GM23338 (cell line): ENCODE measurements at regions not wholly inside any gene's neighbourhood (a gene's known extent, or its start where the extent isn't known, plus 50 kb on each side); places are given as distances from the start of the nearest gene placed in this dataset.

Source experiments
- ATAC-seq: fragments of 200-7000 bp; cut with Tn5 transposase; 3 replicates; pipeline ENCODE4 v1.9.1; 2020
- DNase-seq: peaks from one replicate; pipeline ENCODE4 v3.0.0-alpha.2; 2015; ENCODE audit warnings: low spot score
- H2AFZ ChIP-seq: fragments of 200-600 bp; sonication (generic); 2 replicates; pipeline ENCODE4 v1.8.0; 2016; ENCODE audit warnings: antibody characterized with exemption, mild to moderate bottlenecking, moderate library complexity
- H3F3A ChIP-seq: fragments of 200-600 bp; sonication (generic); replicated peaks from 2 replicates; pipeline ENCODE4 v1.8.0; 2017; ENCODE audit warnings: antibody characterized with exemption, mixed run types, low read depth
- H3K27ac ChIP-seq: fragments of 200-600 bp; sonication (generic); 2 replicates; pipeline ENCODE4 v1.6.1; 2016; ENCODE audit warnings: low read depth
- H3K27me3 ChIP-seq: fragments of 200-600 bp; sonication (generic); 2 replicates; pipeline ENCODE4 v1.8.0; 2016; ENCODE audit warnings: mild to moderate bottlenecking, mixed run types, moderate library complexity; ENCODE audit not compliant: insufficient read depth
- H3K36me3 ChIP-seq: fragments of 200-600 bp; sonication (generic); 2 replicates; pipeline ENCODE4 v1.8.0; 2016; ENCODE audit warnings: mild to moderate bottlenecking; ENCODE audit not compliant: insufficient read depth
- H3K4me1 ChIP-seq: fragments of 200-600 bp; sonication (generic); 2 replicates; pipeline ENCODE4 v1.8.0; 2016; ENCODE audit warnings: mild to moderate bottlenecking, moderate library complexity; ENCODE audit not compliant: insufficient read depth
- H3K4me2 ChIP-seq: fragments of 200-600 bp; sonication (generic); 2 replicates; pipeline ENCODE4 v1.7.1; 2017; ENCODE audit warnings: mixed run types
- H3K4me3 ChIP-seq: fragments of 200-600 bp; sonication (generic); 2 replicates; pipeline ENCODE4 v1.6.1; 2016; ENCODE audit warnings: mixed run types
- H3K79me2 ChIP-seq: fragments of 200-600 bp; sonication (generic); replicated peaks from 2 replicates; pipeline ENCODE4 v1.8.0; 2017; ENCODE audit warnings: mild to moderate bottlenecking; ENCODE audit not compliant: insufficient read depth
- H3K9me2 ChIP-seq: fragments of 200-600 bp; sonication (generic); 2 replicates; pipeline ENCODE4 v1.8.0; 2017; ENCODE audit not compliant: insufficient read depth
- H4K20me1 ChIP-seq: fragments of 200-600 bp; sonication (generic); replicated peaks from 2 replicates; pipeline ENCODE4 v1.8.0; 2017; ENCODE audit warnings: mild to moderate bottlenecking; ENCODE audit not compliant: insufficient read depth
- H3K27ac Mint-ChIP-seq: 2 replicates; pipeline ENCODE4 v1.8.0; 2020; ENCODE audit warnings: inconsistent platforms, mild to moderate bottlenecking, moderate library complexity, mixed read lengths
- H3K27me3 Mint-ChIP-seq: 3 replicates; pipeline ENCODE4 v1.8.0; 2022; ENCODE audit warnings: low read depth, mild to moderate bottlenecking, moderate library complexity, mixed read lengths, inconsistent platforms; ENCODE audit not compliant: insufficient read depth, poor library complexity
- H3K36me3 Mint-ChIP-seq: 3 replicates; pipeline ENCODE4 v1.8.0; 2021; ENCODE audit warnings: low read depth, mild to moderate bottlenecking, inconsistent platforms, moderate library complexity, mixed read lengths
- H3K4me1 Mint-ChIP-seq: 3 replicates; pipeline ENCODE4 v1.8.0; 2020; ENCODE audit warnings: mild to moderate bottlenecking, inconsistent platforms, mixed read lengths
- H3K4me3 Mint-ChIP-seq: 3 replicates; pipeline ENCODE4 v1.8.0; 2021; ENCODE audit warnings: moderate library complexity, mild to moderate bottlenecking, inconsistent platforms, mixed read lengths
- H3K9me3 Mint-ChIP-seq: 3 replicates; pipeline ENCODE4 v1.8.0; 2020; ENCODE audit warnings: moderate library complexity, mild to moderate bottlenecking, inconsistent platforms, mixed read lengths
- CREB1 ChIP-seq: fragments of 250-450 bp; sonication (Bioruptor Pico); IDR thresholded peaks from 2 replicates; pipeline ENCODE4 v1.5.0; 2020; ENCODE audit warnings: low read depth, mild to moderate bottlenecking, moderate library complexity
- EZH2phosphoT487 ChIP-seq: fragments of 200-600 bp; sonication (generic); IDR thresholded peaks from one replicate; pipeline ENCODE4 v1.8.1; 2018; ENCODE audit warnings: antibody characterized with exemption; ENCODE audit not compliant: unreplicated experiment
- JUNB ChIP-seq: IDR thresholded peaks from one replicate; pipeline ENCODE4 v1.6.1; 2016; ENCODE audit warnings: antibody characterized with exemption; ENCODE audit not compliant: unreplicated experiment
- NANOG ChIP-seq: IDR thresholded peaks from 2 replicates; pipeline ENCODE4 v1.6.1; 2016; ENCODE audit warnings: antibody characterized with exemption, borderline replicate concordance
- POLR2AphosphoS5 ChIP-seq: IDR thresholded peaks from 2 replicates; pipeline ENCODE4 v1.6.1; 2016; ENCODE audit warnings: antibody characterized with exemption, low read depth
- ZNF114 ChIP-seq: fragments of 250-450 bp; sonication (Bioruptor Pico); IDR thresholded peaks from 2 replicates; pipeline ENCODE4 v1.5.0; 2020; ENCODE audit warnings: mild to moderate bottlenecking, moderate library complexity
- ZNF331 ChIP-seq: fragments of 250-450 bp; sonication (Bioruptor Pico); IDR thresholded peaks from 2 replicates; pipeline ENCODE4 v1.5.0; 2020; ENCODE audit warnings: low read depth, mild to moderate bottlenecking, moderate library complexity
- TF ChIP-seq, protein P1 (sequence below): IDR thresholded peaks from 2 replicates; pipeline ENCODE4 v1.6.1; 2016; ENCODE audit warnings: antibody characterized with exemption
- TF ChIP-seq, protein P2 (sequence below): IDR thresholded peaks from one replicate; pipeline ENCODE4 v1.6.1; 2018; ENCODE audit warnings: antibody characterized with exemption; ENCODE audit not compliant: unreplicated experiment
- TF ChIP-seq, protein P3 (sequence below), 2 experiments: fragments of 200-600 bp in 1 of 2; sonication (generic) in 1 of 2; conservative IDR thresholded peaks; 2 replicates each; pipeline versions ENCODE4 v1.5.1 to v1.6.1; 2016 to 2017; ENCODE audit warnings: antibody characterized with exemption in 2 of 2, low read depth in 2 of 2, mild to moderate bottlenecking in 2 of 2, moderate library complexity in 1 of 2

DNA sequence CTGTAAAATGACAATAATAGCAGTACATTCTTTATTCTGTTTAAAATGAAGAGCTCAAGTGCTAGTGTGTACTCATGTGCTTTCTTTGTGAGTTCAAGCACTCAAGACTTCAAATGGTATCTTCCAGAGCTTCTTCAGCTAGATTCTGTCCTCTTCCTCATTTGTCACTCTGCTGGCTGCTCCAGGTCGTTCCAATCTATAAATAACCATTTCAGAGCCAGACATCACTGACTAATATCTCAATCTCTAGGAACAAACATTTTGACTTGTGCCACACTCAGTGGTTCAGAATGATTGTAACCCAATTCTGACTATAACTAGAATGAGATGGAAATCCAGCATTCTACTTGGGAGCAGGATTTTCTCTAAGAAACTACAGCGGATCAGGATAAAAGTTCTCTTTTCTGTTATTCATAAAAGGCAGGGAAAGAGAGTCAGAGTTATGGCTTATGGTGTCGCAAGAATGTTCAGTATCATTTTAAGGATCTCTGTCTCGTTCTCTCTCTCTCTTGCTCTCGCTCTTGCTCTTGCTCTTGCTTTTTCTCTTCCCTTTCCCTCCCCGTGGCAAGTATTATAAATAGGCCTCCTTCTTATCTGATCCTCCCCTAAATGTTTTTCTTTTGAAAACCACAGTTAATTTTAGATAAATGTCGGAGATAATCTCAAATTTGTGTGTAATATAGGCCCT lies 116.3 kb upstream of the MAF start:
- H3K27ac Mint-ChIP-seq = no peak overlapping the region

DNA sequence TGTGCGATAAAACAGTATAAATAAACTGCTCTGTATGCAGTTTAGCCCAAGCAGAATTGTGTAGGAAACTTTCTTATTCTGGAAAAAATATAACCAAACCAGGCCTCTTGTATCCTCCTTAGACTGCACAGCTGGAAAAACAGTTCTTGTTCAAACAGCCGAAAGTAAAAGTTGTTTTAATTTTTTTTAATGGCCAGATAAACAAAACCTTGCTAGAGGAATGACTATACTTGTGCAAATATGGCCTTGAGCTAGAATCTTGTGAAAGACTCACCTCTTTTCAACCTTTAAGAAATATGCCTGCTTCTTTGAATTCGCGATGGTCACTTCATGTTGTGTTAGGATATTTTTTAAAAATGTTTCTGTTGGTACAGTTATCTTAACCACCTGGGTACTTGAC lies 114.5 kb upstream of the MAF start:
- H3K36me3 Mint-ChIP-seq = no peaks in the 10 kb centered on the region
- no peak for DNase-seq
- ATAC-seq = no peak
- TF ChIP-seq EZH2phosphoT487 (no peak), ZNF114 (no peak), NANOG (no peak), JUNB (no peak), ZNF331 (CRISPR knock-in tag) (no peak), CREB1 (CRISPR knock-in tag) (no peak), POLR2AphosphoS5 (no peak)
- TF ChIP-seq, protein P1, sequence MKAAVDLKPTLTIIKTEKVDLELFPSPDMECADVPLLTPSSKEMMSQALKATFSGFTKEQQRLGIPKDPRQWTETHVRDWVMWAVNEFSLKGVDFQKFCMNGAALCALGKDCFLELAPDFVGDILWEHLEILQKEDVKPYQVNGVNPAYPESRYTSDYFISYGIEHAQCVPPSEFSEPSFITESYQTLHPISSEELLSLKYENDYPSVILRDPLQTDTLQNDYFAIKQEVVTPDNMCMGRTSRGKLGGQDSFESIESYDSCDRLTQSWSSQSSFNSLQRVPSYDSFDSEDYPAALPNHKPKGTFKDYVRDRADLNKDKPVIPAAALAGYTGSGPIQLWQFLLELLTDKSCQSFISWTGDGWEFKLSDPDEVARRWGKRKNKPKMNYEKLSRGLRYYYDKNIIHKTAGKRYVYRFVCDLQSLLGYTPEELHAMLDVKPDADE = no peak
- TF ChIP-seq, protein P2, sequence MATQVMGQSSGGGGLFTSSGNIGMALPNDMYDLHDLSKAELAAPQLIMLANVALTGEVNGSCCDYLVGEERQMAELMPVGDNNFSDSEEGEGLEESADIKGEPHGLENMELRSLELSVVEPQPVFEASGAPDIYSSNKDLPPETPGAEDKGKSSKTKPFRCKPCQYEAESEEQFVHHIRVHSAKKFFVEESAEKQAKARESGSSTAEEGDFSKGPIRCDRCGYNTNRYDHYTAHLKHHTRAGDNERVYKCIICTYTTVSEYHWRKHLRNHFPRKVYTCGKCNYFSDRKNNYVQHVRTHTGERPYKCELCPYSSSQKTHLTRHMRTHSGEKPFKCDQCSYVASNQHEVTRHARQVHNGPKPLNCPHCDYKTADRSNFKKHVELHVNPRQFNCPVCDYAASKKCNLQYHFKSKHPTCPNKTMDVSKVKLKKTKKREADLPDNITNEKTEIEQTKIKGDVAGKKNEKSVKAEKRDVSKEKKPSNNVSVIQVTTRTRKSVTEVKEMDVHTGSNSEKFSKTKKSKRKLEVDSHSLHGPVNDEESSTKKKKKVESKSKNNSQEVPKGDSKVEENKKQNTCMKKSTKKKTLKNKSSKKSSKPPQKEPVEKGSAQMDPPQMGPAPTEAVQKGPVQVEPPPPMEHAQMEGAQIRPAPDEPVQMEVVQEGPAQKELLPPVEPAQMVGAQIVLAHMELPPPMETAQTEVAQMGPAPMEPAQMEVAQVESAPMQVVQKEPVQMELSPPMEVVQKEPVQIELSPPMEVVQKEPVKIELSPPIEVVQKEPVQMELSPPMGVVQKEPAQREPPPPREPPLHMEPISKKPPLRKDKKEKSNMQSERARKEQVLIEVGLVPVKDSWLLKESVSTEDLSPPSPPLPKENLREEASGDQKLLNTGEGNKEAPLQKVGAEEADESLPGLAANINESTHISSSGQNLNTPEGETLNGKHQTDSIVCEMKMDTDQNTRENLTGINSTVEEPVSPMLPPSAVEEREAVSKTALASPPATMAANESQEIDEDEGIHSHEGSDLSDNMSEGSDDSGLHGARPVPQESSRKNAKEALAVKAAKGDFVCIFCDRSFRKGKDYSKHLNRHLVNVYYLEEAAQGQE = no peak
- TF ChIP-seq, protein P3, sequence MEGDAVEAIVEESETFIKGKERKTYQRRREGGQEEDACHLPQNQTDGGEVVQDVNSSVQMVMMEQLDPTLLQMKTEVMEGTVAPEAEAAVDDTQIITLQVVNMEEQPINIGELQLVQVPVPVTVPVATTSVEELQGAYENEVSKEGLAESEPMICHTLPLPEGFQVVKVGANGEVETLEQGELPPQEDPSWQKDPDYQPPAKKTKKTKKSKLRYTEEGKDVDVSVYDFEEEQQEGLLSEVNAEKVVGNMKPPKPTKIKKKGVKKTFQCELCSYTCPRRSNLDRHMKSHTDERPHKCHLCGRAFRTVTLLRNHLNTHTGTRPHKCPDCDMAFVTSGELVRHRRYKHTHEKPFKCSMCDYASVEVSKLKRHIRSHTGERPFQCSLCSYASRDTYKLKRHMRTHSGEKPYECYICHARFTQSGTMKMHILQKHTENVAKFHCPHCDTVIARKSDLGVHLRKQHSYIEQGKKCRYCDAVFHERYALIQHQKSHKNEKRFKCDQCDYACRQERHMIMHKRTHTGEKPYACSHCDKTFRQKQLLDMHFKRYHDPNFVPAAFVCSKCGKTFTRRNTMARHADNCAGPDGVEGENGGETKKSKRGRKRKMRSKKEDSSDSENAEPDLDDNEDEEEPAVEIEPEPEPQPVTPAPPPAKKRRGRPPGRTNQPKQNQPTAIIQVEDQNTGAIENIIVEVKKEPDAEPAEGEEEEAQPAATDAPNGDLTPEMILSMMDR (conservative IDR thresholded peaks at IDR 0.05; ENCODE audit: low read depth in 2 of 2) = no peak

More for the DNA sequence above, 116.3 kb upstream of the MAF start:
- Histone ChIP-seq H3K27me3 (no peaks in the 10 kb centered on the region), H3F3A (no peaks in the 10 kb centered on the region), H3K36me3 (no peaks in the 10 kb centered on the region), H3K4me3 (no peak overlapping the region), H3K4me1 (no peaks in the 10 kb centered on the region), H3K4me2 (no peak overlapping the region), H3K9me2 (peaks cover 3% of the 10 kb centered on the region), H3K79me2 (no peaks in the 10 kb centered on the region), H4K20me1 (no peaks in the 10 kb centered on the region), H2AFZ (no peak overlapping the region), H3K27ac (no peak overlapping the region)
- ATAC-seq (no peak), DNase-seq (no peak)
- Mint-ChIP-seq H3K4me1 (no peaks in the 10 kb centered on the region), H3K4me3 (no peak overlapping the region), H3K36me3 (no peaks in the 10 kb centered on the region), H3K27me3 (peaks cover 2% of the 10 kb centered on the region), H3K9me3 (no peaks in the 10 kb centered on the region)
- no peak for TF ChIP-seq JUNB
- TF ChIP-seq CREB1 (CRISPR knock-in tag) = no peak

More for the DNA sequence above, 114.5 kb upstream of the MAF start:
- Mint-ChIP-seq H3K4me1 (no peaks in the 10 kb centered on the region), H3K27me3 (peaks cover 2% of the 10 kb centered on the region), H3K9me3 (no peaks in the 10 kb centered on the region), H3K4me3 (no peak overlapping the region), H3K27ac (no peak overlapping the region)
- peaks cover 3% of the 10 kb centered on the region for H3K9me2 ChIP-seq
- H3K27ac ChIP-seq = no peak overlapping the region
- no peaks in the 10 kb centered on the region for H4K20me1 ChIP-seq
- H3K79me2 ChIP-seq = no peaks in the 10 kb centered on the region
- H3K27me3 ChIP-seq = no peaks in the 10 kb centered on the region
- H2AFZ ChIP-seq = no peak overlapping the region
- H3K4me3 ChIP-seq = no peak overlapping the region
- H3K36me3 ChIP-seq = no peaks in the 10 kb centered on the region
- H3F3A ChIP-seq = no peaks in the 10 kb centered on the region
- no peaks in the 10 kb centered on the region for H3K4me1 ChIP-seq
- no peak overlapping the region for H3K4me2 ChIP-seq
